Thyroid gland (tissue), 4 donors: ENCODE measurements at regions not wholly inside any gene's neighbourhood (a gene's known extent, or its start where the extent isn't known, plus 50 kb on each side); places are given as distances from the start of the nearest gene placed in this dataset.

ENCODE experiments used
- CTCF ChIP-seq, 6 experiments: fragments of 200-600 bp in 3 of 6; fragments of 450-650 bp in 3 of 6; sonication (generic) in 3 of 6; IDR thresholded peaks; one replicate each; pipeline ENCODE4 v1.5.1; 2016 to 2019; ENCODE audit warnings: antibody characterized with exemption in 6 of 6, mild to moderate bottlenecking in 2 of 6, inconsistent platforms in 1 of 6, moderate library complexity in 1 of 6
- POLR2A ChIP-seq, 2 donors: fragments of 450-650 bp; IDR thresholded peaks; one replicate each; pipeline ENCODE4 v1.6.1; 2017; ENCODE audit warnings: antibody characterized with exemption in 2 of 2, mild to moderate bottlenecking in 2 of 2, moderate library complexity in 1 of 2

DNA sequence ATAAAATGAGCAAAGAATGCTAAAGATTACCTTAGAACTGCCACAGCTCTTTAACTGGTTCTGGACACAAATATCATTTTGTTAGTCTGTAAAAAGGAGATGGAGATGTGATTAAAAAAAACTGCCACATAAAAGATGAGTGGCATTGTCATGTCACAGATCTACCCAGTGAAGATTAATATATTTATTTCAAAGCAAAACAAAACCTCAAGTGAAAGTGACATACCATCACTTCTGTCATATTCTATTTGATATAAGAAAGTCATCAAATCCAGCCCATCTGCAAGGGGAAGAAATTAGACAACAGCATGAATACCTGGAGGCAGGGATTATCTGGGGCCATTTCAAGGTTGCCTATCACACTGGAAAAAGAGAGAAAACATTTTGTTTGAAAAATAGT is 417.6 kb upstream of the LRRTM4 start:
- TF ChIP-seq CTCF (IDR thresholded peaks at IDR 0.05), result no peak
- TF ChIP-seq POLR2A (IDR thresholded peaks at IDR 0.05), result no peak
